Neural progenitor cell (in vitro differentiated cells): ENCODE measurements at regions not wholly inside any gene's neighbourhood (a gene's known extent, or its start where the extent isn't known, plus 50 kb on each side); places are given as distances from the start of the nearest gene placed in this dataset.

ENCODE experiments used
- DNase-seq: peaks from one replicate; pipeline ENCODE4 v3.0.0-alpha.2; 2016; ENCODE audit warnings: low spot score
- H2AFZ ChIP-seq: fragments of 200-600 bp; sonication (generic); replicated peaks from 2 replicates; pipeline ENCODE4 v1.6.1; 2016; ENCODE audit warnings: antibody characterized with exemption
- H3F3A ChIP-seq: fragments of 200-600 bp; sonication (generic); 2 replicates; pipeline ENCODE4 v1.6.1; 2016; ENCODE audit warnings: antibody characterized with exemption, low read depth
- H3K27ac ChIP-seq: fragments of 200-600 bp; sonication (generic); 2 replicates; pipeline ENCODE4 v1.5.1; 2016; ENCODE audit warnings: mild to moderate bottlenecking
- H3K27me3 ChIP-seq: fragments of 200-600 bp; sonication (generic); 2 replicates; pipeline ENCODE4 v1.6.1; 2016; ENCODE audit warnings: mild to moderate bottlenecking, moderate library complexity
- H3K36me3 ChIP-seq: fragments of 200-600 bp; sonication (generic); 2 replicates; pipeline ENCODE4 v1.5.1; 2016
- H3K4me1 ChIP-seq: fragments of 200-600 bp; sonication (generic); 2 replicates; pipeline ENCODE4 v1.6.1; 2016; ENCODE audit warnings: mixed run types
- H3K4me2 ChIP-seq: fragments of 200-600 bp; sonication (generic); 2 replicates; pipeline ENCODE4 v1.6.1; 2016
- H3K4me3 ChIP-seq: fragments of 200-600 bp; sonication (generic); 2 replicates; pipeline ENCODE4 v1.5.1; 2016
- H3K79me2 ChIP-seq: fragments of 200-600 bp; sonication (generic); 2 replicates; pipeline ENCODE4 v1.6.1; 2016; ENCODE audit warnings: low read depth
- H3K9ac ChIP-seq: fragments of 200-600 bp; sonication (generic); 2 replicates; pipeline ENCODE4 v1.6.1; 2016
- H3K9me3 ChIP-seq: fragments of 200-600 bp; sonication (generic); 2 replicates; pipeline ENCODE4 v1.5.1; 2016; ENCODE audit warnings: low read depth
- H4K20me1 ChIP-seq: fragments of 200-600 bp; sonication (generic); 2 replicates; pipeline ENCODE4 v1.6.1; 2016; ENCODE audit warnings: low read depth
- H3K27ac Mint-ChIP-seq: 3 replicates; pipeline ENCODE4 v1.8.0; 2021; ENCODE audit warnings: mixed read lengths
- H3K27me3 Mint-ChIP-seq: 2 replicates; pipeline ENCODE4 v1.8.0; 2022; ENCODE audit warnings: low read depth, mild to moderate bottlenecking, inconsistent platforms, moderate library complexity, mixed read lengths; ENCODE audit not compliant: insufficient read depth
- H3K36me3 Mint-ChIP-seq: 3 replicates; pipeline ENCODE4 v1.8.0; 2021; ENCODE audit warnings: mixed read lengths
- H3K4me1 Mint-ChIP-seq: 3 replicates; pipeline ENCODE4 v1.8.0; 2021; ENCODE audit warnings: mixed read lengths
- H3K4me3 Mint-ChIP-seq: 3 replicates; pipeline ENCODE4 v1.8.0; 2021; ENCODE audit warnings: mild to moderate bottlenecking, moderate library complexity, mixed read lengths
- H3K9me3 Mint-ChIP-seq: 3 replicates; pipeline ENCODE4 v1.8.0; 2020; ENCODE audit warnings: mixed read lengths
- CTCF ChIP-seq: fragments of 200-600 bp; sonication (generic); IDR thresholded peaks from 2 replicates; pipeline ENCODE4 v1.5.1; 2017; ENCODE audit warnings: antibody characterized with exemption, mild to moderate bottlenecking
- EZH2 ChIP-seq: fragments of 200-600 bp; sonication (generic); IDR thresholded peaks from 2 replicates; pipeline ENCODE4 v1.6.1; 2017; ENCODE audit warnings: antibody characterized with exemption, mild to moderate bottlenecking, moderate library complexity
- EZH2phosphoT487 ChIP-seq: fragments of 200-600 bp; sonication (generic); IDR thresholded peaks from 2 replicates; pipeline ENCODE4 v1.6.1; 2017; ENCODE audit warnings: antibody characterized with exemption

GRCh38 chr3:115275896-115276295, 128.8 kb upstream of the ZBTB20 start:
- Histone ChIP-seq H3K9me3 (no peaks in the 10 kb centered on the region), H3K4me2 (no peak overlapping the region), H2AFZ (no peak overlapping the region), H3K36me3 (no peaks in the 10 kb centered on the region), H3K9ac (no peak overlapping the region), H3F3A (no peaks in the 10 kb centered on the region), H3K4me1 (no peaks in the 10 kb centered on the region), H4K20me1 (no peaks in the 10 kb centered on the region), H3K27ac (no peak overlapping the region), H3K79me2 (no peaks in the 10 kb centered on the region), H3K27me3 (no peaks in the 10 kb centered on the region), H3K4me3 (no peak overlapping the region)
- peaks cover 2% of the 10 kb centered on the region for H3K27me3 Mint-ChIP-seq
- no peak for DNase-seq
- H3K36me3 Mint-ChIP-seq, result no peaks in the 10 kb centered on the region
- no peak overlapping the region for H3K4me3 Mint-ChIP-seq
- peaks cover 26% of the 10 kb centered on the region for H3K4me1 Mint-ChIP-seq
- peaks cover 2% of the 10 kb centered on the region for H3K9me3 Mint-ChIP-seq
- TF ChIP-seq EZH2 (no peak), CTCF (no peak), EZH2phosphoT487 (no peak)
- H3K27ac Mint-ChIP-seq, result no peak overlapping the region

DNA sequence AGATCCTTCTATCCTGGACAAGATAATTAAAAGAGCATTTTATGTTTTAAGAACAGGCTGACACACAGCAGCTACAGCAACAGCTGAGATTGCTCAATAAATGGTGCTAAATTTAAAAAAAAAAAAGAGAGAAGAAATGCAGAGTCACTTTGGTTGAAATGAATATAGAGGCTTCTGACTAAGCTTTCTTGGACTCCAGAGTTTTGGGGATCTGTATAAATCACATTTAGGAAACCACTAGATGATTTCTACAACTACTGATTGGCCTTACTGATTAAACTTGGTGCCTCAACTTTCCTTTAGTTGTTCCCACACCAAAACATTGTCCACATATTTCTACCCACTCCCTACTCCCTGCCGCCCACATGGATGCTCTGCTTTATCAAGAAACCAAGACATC, 132.9 kb upstream of the ZBTB20 start:
- Histone ChIP-seq H3K27ac (no peak overlapping the region), H3K4me1 (no peaks in the 10 kb centered on the region), H3K36me3 (no peaks in the 10 kb centered on the region), H3K9me3 (no peaks in the 10 kb centered on the region), H2AFZ (no peak overlapping the region), H3F3A (no peaks in the 10 kb centered on the region), H4K20me1 (no peaks in the 10 kb centered on the region), H3K4me3 (no peak overlapping the region), H3K4me2 (no peak overlapping the region), H3K27me3 (no peaks in the 10 kb centered on the region), H3K9ac (no peak overlapping the region), H3K79me2 (no peaks in the 10 kb centered on the region)
- DNase-seq, result no peak
- no peak overlapping the region for H3K4me3 Mint-ChIP-seq
- TF ChIP-seq EZH2 (no peak), CTCF (no peak), EZH2phosphoT487 (no peak)
- no peak overlapping the region for H3K27ac Mint-ChIP-seq
- no peaks in the 10 kb centered on the region for H3K9me3 Mint-ChIP-seq
- no peaks in the 10 kb centered on the region for H3K4me1 Mint-ChIP-seq
- H3K36me3 Mint-ChIP-seq, result no peaks in the 10 kb centered on the region
- peaks cover 5% of the 10 kb centered on the region for H3K27me3 Mint-ChIP-seq

DNA sequence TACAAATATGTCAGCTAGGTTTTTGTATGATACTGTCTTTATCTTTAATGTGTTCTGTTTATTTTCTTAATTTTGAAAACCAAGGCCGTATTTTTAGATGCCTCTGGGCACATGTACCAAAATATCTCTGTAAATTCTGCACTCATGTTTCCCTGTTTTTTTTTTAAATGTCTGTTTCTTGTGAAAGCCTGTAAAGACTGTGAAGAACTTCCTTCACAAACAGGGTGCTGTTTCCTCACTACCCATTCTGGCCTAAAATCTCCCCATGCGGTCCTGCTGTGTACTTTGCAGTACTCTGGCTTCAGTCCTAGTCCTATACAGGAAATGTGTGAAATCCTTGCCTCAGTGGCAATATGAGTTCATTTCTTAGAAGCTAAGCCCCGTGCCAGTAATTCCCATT, 133.4 kb upstream of the ZBTB20 start:
- Mint-ChIP-seq H3K36me3 (no peaks in the 10 kb centered on the region), H3K9me3 (no peaks in the 10 kb centered on the region), H3K27ac (no peak overlapping the region), H3K27me3 (peaks cover 5% of the 10 kb centered on the region), H3K4me3 (no peak overlapping the region), H3K4me1 (peaks cover 2% of the 10 kb centered on the region)
- Histone ChIP-seq H4K20me1 (no peaks in the 10 kb centered on the region), H3K27ac (no peak overlapping the region), H3K9ac (no peak overlapping the region), H3K9me3 (no peaks in the 10 kb centered on the region), H3K4me1 (no peaks in the 10 kb centered on the region), H3K36me3 (no peaks in the 10 kb centered on the region), H3F3A (no peaks in the 10 kb centered on the region), H3K79me2 (no peaks in the 10 kb centered on the region), H2AFZ (no peak overlapping the region), H3K4me3 (no peak overlapping the region), H3K27me3 (no peaks in the 10 kb centered on the region), H3K4me2 (no peak overlapping the region)
- no peak for DNase-seq
- TF ChIP-seq CTCF (no peak), EZH2phosphoT487 (no peak), EZH2 (no peak)
